Neural cell (in vitro differentiated cells): ENCODE measurements at regions not wholly inside any gene's neighbourhood (a gene's known extent, or its start where the extent isn't known, plus 50 kb on each side); places are given as distances from the start of the nearest gene placed in this dataset.

ENCODE experiments used
- CTCF ChIP-seq: fragments of 450-650 bp; IDR thresholded peaks from 2 replicates; pipeline ENCODE4 v1.5.1; 2014; ENCODE audit warnings: antibody characterized with exemption, mild to moderate bottlenecking, moderate library complexity; ENCODE audit not compliant: poor library complexity, severe bottlenecking
- EP300 ChIP-seq: fragments of 450-650 bp; conservative IDR thresholded peaks from 2 replicates; pipeline ENCODE4 v1.6.1; 2014; ENCODE audit warnings: antibody characterized with exemption, mild to moderate bottlenecking, moderate library complexity; ENCODE audit not compliant: poor library complexity, severe bottlenecking
- EZH2 ChIP-seq: fragments of 200-600, 300-800 bp; shearing (Covaris generic), sonication (generic); IDR thresholded peaks from 2 replicates; pipeline ENCODE4 v1.6.1; 2014; ENCODE audit warnings: antibody characterized with exemption, low read length, borderline replicate concordance, mild to moderate bottlenecking; ENCODE audit not compliant: insufficient read depth, poor library complexity, severe bottlenecking
- MXI1 ChIP-seq: fragments of 450-650 bp; conservative IDR thresholded peaks from 2 replicates; pipeline ENCODE4 v1.6.1; 2014; ENCODE audit warnings: antibody characterized with exemption, mild to moderate bottlenecking; ENCODE audit not compliant: poor library complexity, severe bottlenecking
- POLR2AphosphoS5 ChIP-seq: IDR thresholded peaks from 2 replicates; pipeline ENCODE4 v1.6.1; 2012
- RAD21 ChIP-seq: fragments of 450-650 bp; conservative IDR thresholded peaks from 2 replicates; pipeline ENCODE4 v1.6.1; 2014; ENCODE audit warnings: antibody characterized with exemption, mild to moderate bottlenecking, moderate library complexity
- REST ChIP-seq: IDR thresholded peaks from 2 replicates; pipeline ENCODE4 v1.6.1; 2012; ENCODE audit warnings: borderline replicate concordance
- SMC3 ChIP-seq: fragments of 450-650 bp; conservative IDR thresholded peaks from 2 replicates; pipeline ENCODE4 v1.6.1; 2014; ENCODE audit warnings: antibody characterized with exemption, mild to moderate bottlenecking, moderate library complexity; ENCODE audit not compliant: poor library complexity
- TAF1 ChIP-seq: IDR thresholded peaks from 2 replicates; pipeline ENCODE4 v1.6.1; 2012; ENCODE audit warnings: low read depth

GRCh38 chr7:80060218-80060806, 74.3 kb upstream of the GNAI1 start:
- no peak for TF ChIP-seq EP300
- peak; percentile 74 for TF ChIP-seq CTCF
- TF ChIP-seq MXI1 = no peak
- TF ChIP-seq TAF1 = no peak
- TF ChIP-seq EZH2 = no peak
- no peak for TF ChIP-seq POLR2AphosphoS5
- peak; percentile 80 for TF ChIP-seq SMC3
- no peak for TF ChIP-seq REST
- TF ChIP-seq RAD21 = peak; percentile 80
